HCT116 (cell line): ENCODE measurements at regions not wholly inside any gene's neighbourhood (a gene's known extent, or its start where the extent isn't known, plus 50 kb on each side); places are given as distances from the start of the nearest gene placed in this dataset.

ENCODE experiments used
- CTCF ChIP-seq, 3 experiments: fragments of 200-600 bp in 1 of 3; sonication (generic) in 1 of 3; IDR thresholded peaks in 2 of 3; conservative IDR thresholded peaks in 1 of 3; 2 replicates each; pipeline ENCODE4 v1.5.1; 2012 to 2017; ENCODE audit warnings: low read depth in 2 of 3, low read length in 2 of 3, antibody characterized with exemption in 1 of 3, borderline replicate concordance in 1 of 3, control low read depth in 1 of 3, mild to moderate bottlenecking in 1 of 3, mixed read lengths in 1 of 3, mixed run types in 1 of 3, moderate library complexity in 1 of 3; ENCODE audit not compliant: insufficient read depth in 1 of 3
- EGR1 ChIP-seq: IDR thresholded peaks from 2 replicates; pipeline ENCODE4 v1.6.1; 2012; ENCODE audit warnings: low read depth
- JUND ChIP-seq: IDR thresholded peaks from 2 replicates; pipeline ENCODE4 v1.6.1; 2012
- POLR2A ChIP-seq: IDR thresholded peaks from 2 replicates; pipeline ENCODE4 v1.7.0; 2011; ENCODE audit warnings: borderline replicate concordance; ENCODE audit not compliant: insufficient read depth, insufficient read length; ENCODE audit errors: extremely low read depth
- REST ChIP-seq: IDR thresholded peaks from 2 replicates; pipeline ENCODE4 v1.6.1; 2012; ENCODE audit warnings: low read depth
- TCF7L2 ChIP-seq: IDR thresholded peaks from 2 replicates; pipeline ENCODE4 v1.7.0; 2011; ENCODE audit warnings: borderline replicate concordance, inconsistent platforms; ENCODE audit not compliant: insufficient read depth, insufficient read length; ENCODE audit errors: extremely low read depth
- YY1 ChIP-seq: IDR thresholded peaks from 2 replicates; pipeline ENCODE4 v1.6.1; 2011; ENCODE audit warnings: low read length, low read depth, moderate library complexity, mild to moderate bottlenecking; ENCODE audit not compliant: insufficient replicate concordance; ENCODE audit errors: extremely low read depth
- ZFX ChIP-seq: fragments of 450-650 bp; IDR thresholded peaks from 2 replicates; pipeline ENCODE4 v1.6.1; 2017

GRCh38 chr4:120630427-120630826 lies 292.1 kb downstream of the PRDM5 start:
- TF ChIP-seq YY1 (no peak), JUND (no peak), REST (peak; percentile 49), CTCF (IDR thresholded peaks at IDR 0.05 in 2 of 3, conservative IDR thresholded peaks at IDR 0.05 in 1 of 3; ENCODE audit: borderline replicate concordance in 1 of 3, insufficient read depth in 1 of 3, low read depth in 2 of 3, low read length in 2 of 3) (no peak), TCF7L2 (no peak), EGR1 (no peak), POLR2A (no peak), ZFX (no peak)
